Astrocyte (in vitro differentiated cells and primary cell): ENCODE measurements at regions not wholly inside any gene's neighbourhood (a gene's known extent, or its start where the extent isn't known, plus 50 kb on each side); places are given as distances from the start of the nearest gene placed in this dataset.

Experiments
- DNase-seq: peaks from one replicate; pipeline ENCODE4 v3.0.0-alpha.2; 2010; ENCODE audit warnings: low read depth
- FAIRE-seq: peaks from 2 replicates; lab custom pipeline; 2011; peaks lifted over from hg19 to GRCh38; lab: Jason Lieb, UNC
- H2AFZ ChIP-seq: 2 replicates; pipeline ENCODE4 v1.6.0; 2012; ENCODE audit warnings: low read depth, low read length, inconsistent platforms
- H3K27ac ChIP-seq: 2 replicates; pipeline ENCODE4 v1.5.1; 2011; ENCODE audit warnings: low read depth, low read length, inconsistent platforms
- H3K27me3 ChIP-seq: 2 replicates; pipeline ENCODE4 v1.6.0; 2011; ENCODE audit warnings: low read length, inconsistent platforms; ENCODE audit not compliant: insufficient read depth
- H3K36me3 ChIP-seq: 2 replicates; pipeline ENCODE4 v1.5.1; 2011; ENCODE audit warnings: low read length, inconsistent platforms; ENCODE audit not compliant: insufficient read depth
- H3K4me1 ChIP-seq: 2 replicates; pipeline ENCODE4 v1.5.1; 2011; ENCODE audit warnings: low read length, inconsistent platforms; ENCODE audit not compliant: insufficient read depth
- H3K4me2 ChIP-seq: 2 replicates; pipeline ENCODE4 v1.6.0; 2012; ENCODE audit warnings: low read length, inconsistent platforms
- H3K4me3 ChIP-seq: 2 replicates; pipeline ENCODE4 v1.5.1; 2011; ENCODE audit warnings: low read depth, mild to moderate bottlenecking, low read length, inconsistent platforms; ENCODE audit not compliant: insufficient read depth
- H3K79me2 ChIP-seq: 2 replicates; pipeline ENCODE4 v1.6.0; 2012; ENCODE audit warnings: mild to moderate bottlenecking, low read length, inconsistent platforms; ENCODE audit not compliant: insufficient read depth
- H3K9ac ChIP-seq: 2 replicates; pipeline ENCODE4 v1.6.0; 2012; ENCODE audit warnings: mild to moderate bottlenecking, low read length, inconsistent platforms
- H3K9me3 ChIP-seq: 2 replicates; pipeline ENCODE4 v1.5.1; 2012; ENCODE audit warnings: low read depth, mild to moderate bottlenecking, low read length, inconsistent platforms; ENCODE audit not compliant: insufficient read depth
- H4K20me1 ChIP-seq: 2 replicates; pipeline ENCODE4 v1.6.0; 2012; ENCODE audit warnings: low read length, inconsistent platforms; ENCODE audit not compliant: insufficient read depth
- H3K27ac Mint-ChIP-seq: one replicate; pipeline ENCODE4 v1.8.0; 2021; ENCODE audit warnings: mild to moderate bottlenecking, mixed read lengths; ENCODE audit not compliant: unreplicated experiment
- H3K27me3 Mint-ChIP-seq: one replicate; pipeline ENCODE4 v1.8.0; 2021; ENCODE audit warnings: low read depth, mixed read lengths; ENCODE audit not compliant: unreplicated experiment
- H3K36me3 Mint-ChIP-seq: one replicate; pipeline ENCODE4 v1.8.0; 2021; ENCODE audit warnings: low read depth, mixed read lengths; ENCODE audit not compliant: unreplicated experiment
- H3K4me1 Mint-ChIP-seq: one replicate; pipeline ENCODE4 v1.8.0; 2021; ENCODE audit warnings: low read depth, mixed read lengths; ENCODE audit not compliant: unreplicated experiment
- H3K4me3 Mint-ChIP-seq: one replicate; pipeline ENCODE4 v1.8.0; 2021; ENCODE audit warnings: mild to moderate bottlenecking, moderate library complexity, mixed read lengths; ENCODE audit not compliant: unreplicated experiment
- H3K9me3 Mint-ChIP-seq: one replicate; pipeline ENCODE4 v1.8.0; 2021; ENCODE audit warnings: mild to moderate bottlenecking, mixed read lengths; ENCODE audit not compliant: unreplicated experiment
- EZH2 ChIP-seq: IDR thresholded peaks from 2 replicates; pipeline ENCODE4 v1.6.1; 2012; ENCODE audit warnings: mild to moderate bottlenecking, low read length, inconsistent platforms; ENCODE audit not compliant: insufficient read depth
- TF ChIP-seq, protein P1 (sequence below): IDR thresholded peaks from 2 replicates; pipeline ENCODE4 v1.5.1; 2011; ENCODE audit warnings: low read depth, mild to moderate bottlenecking, inconsistent platforms, low read length, moderate library complexity; ENCODE audit not compliant: insufficient read depth

DNA sequence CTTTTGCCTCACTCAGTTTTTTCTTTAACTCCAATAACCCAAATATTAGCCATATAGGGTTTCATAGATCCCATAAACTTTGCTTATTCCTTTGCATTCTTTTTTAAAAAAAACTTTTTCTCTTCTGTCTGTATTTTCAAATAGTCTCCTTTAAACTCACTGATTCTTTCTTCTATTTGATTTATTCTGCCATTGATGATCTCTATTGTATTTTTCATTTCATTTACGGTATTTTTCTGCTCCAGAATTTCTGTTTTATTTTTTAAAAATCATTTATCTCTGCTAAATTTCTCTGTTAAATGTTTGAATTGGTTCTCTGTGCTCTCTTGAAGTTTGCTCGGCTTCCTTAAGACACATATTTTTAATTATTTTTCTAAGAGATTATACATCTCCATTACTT lies 573.3 kb upstream of the MAN1A1 start:
- Histone ChIP-seq H3K9ac (no peak overlapping the region), H3K9me3 (peaks cover 7% of the 10 kb centered on the region), H3K4me2 (no peak overlapping the region), H3K4me3 (no peak overlapping the region), H3K27ac (no peak overlapping the region), H3K27me3 (no peaks in the 10 kb centered on the region), H2AFZ (no peak overlapping the region), H3K36me3 (no peaks in the 10 kb centered on the region), H3K4me1 (no peaks in the 10 kb centered on the region), H3K79me2 (no peaks in the 10 kb centered on the region), H4K20me1 (no peaks in the 10 kb centered on the region)
- no peak overlapping the region for H3K4me3 Mint-ChIP-seq
- no peak for TF ChIP-seq EZH2
- TF ChIP-seq, protein P1, sequence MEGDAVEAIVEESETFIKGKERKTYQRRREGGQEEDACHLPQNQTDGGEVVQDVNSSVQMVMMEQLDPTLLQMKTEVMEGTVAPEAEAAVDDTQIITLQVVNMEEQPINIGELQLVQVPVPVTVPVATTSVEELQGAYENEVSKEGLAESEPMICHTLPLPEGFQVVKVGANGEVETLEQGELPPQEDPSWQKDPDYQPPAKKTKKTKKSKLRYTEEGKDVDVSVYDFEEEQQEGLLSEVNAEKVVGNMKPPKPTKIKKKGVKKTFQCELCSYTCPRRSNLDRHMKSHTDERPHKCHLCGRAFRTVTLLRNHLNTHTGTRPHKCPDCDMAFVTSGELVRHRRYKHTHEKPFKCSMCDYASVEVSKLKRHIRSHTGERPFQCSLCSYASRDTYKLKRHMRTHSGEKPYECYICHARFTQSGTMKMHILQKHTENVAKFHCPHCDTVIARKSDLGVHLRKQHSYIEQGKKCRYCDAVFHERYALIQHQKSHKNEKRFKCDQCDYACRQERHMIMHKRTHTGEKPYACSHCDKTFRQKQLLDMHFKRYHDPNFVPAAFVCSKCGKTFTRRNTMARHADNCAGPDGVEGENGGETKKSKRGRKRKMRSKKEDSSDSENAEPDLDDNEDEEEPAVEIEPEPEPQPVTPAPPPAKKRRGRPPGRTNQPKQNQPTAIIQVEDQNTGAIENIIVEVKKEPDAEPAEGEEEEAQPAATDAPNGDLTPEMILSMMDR, result no peak
- no peaks in the 10 kb centered on the region for H3K36me3 Mint-ChIP-seq
- H3K9me3 Mint-ChIP-seq, result peaks cover 30% of the 10 kb centered on the region
- no peaks in the 10 kb centered on the region for H3K27me3 Mint-ChIP-seq
- FAIRE-seq (no peak), DNase-seq (no peak)
- no peak overlapping the region for H3K27ac Mint-ChIP-seq
- H3K4me1 Mint-ChIP-seq, result no peaks in the 10 kb centered on the region

DNA sequence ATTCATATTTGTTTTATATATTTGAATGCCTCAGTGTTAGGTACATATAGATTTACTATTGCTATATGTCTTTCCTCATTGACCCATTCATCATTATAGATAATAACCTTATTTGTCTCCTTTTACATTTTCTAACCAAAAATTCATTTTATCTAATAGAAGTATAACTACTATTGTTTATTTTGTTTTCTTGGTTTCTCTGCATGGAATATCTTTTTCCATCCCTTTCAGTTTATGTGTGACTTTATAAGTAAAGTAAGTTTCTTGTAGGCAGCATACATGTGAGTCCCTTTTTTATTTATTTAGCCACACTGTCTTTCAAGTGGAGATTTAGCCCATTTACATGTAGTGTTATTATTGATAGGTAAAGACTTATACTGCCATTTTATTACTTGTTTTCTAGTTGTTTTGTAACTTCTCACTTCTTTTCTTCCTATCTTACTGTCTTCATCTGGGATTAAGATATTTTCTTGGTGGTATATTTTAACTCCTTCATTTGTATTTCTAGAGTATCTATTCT lies 572.0 kb upstream of the MAN1A1 start:
- DNase-seq (no peak), FAIRE-seq (no peak)
- Histone ChIP-seq H3K36me3 (no peaks in the 10 kb centered on the region), H3K9me3 (peaks cover 7% of the 10 kb centered on the region), H3K4me1 (no peaks in the 10 kb centered on the region), H3K27ac (no peak overlapping the region), H4K20me1 (no peaks in the 10 kb centered on the region), H3K4me3 (no peak overlapping the region), H2AFZ (no peak overlapping the region), H3K9ac (no peak overlapping the region), H3K79me2 (no peaks in the 10 kb centered on the region), H3K27me3 (no peaks in the 10 kb centered on the region), H3K4me2 (no peak overlapping the region)
- peaks cover 30% of the 10 kb centered on the region for H3K9me3 Mint-ChIP-seq
- no peak overlapping the region for H3K4me3 Mint-ChIP-seq
- no peaks in the 10 kb centered on the region for H3K36me3 Mint-ChIP-seq
- no peak overlapping the region for H3K27ac Mint-ChIP-seq
- TF ChIP-seq EZH2, result no peak
- TF ChIP-seq, protein P1, result no peak
- no peaks in the 10 kb centered on the region for H3K4me1 Mint-ChIP-seq
- no peaks in the 10 kb centered on the region for H3K27me3 Mint-ChIP-seq

DNA sequence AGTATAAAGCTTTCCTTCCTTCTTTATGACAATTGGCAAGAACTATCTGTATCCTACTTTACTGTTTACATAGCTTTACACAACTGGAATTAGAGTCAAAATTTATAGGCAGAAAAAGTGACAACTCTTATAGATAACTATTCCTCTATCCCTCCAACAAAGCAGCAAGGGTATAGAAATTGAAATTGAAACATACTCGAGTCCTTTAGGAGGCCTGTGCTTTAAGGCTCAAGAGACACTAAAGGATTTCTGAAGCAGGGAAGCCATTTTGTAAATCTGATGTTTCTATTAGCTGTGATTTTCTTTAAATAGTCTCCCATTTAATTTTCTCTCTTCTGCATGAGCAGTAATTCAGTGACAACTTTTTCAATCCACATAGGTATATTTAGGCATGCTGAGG lies 567.6 kb upstream of the MAN1A1 start:
- no peak overlapping the region for H3K27ac Mint-ChIP-seq
- Histone ChIP-seq H3K27me3 (no peaks in the 10 kb centered on the region), H3K4me3 (no peak overlapping the region), H3K9ac (no peak overlapping the region), H3K79me2 (no peaks in the 10 kb centered on the region), H3K9me3 (no peaks in the 10 kb centered on the region), H2AFZ (no peak overlapping the region), H3K36me3 (no peaks in the 10 kb centered on the region), H3K4me1 (no peaks in the 10 kb centered on the region), H3K4me2 (no peak overlapping the region), H4K20me1 (no peaks in the 10 kb centered on the region), H3K27ac (no peak overlapping the region)
- no peaks in the 10 kb centered on the region for H3K27me3 Mint-ChIP-seq
- H3K36me3 Mint-ChIP-seq, result no peaks in the 10 kb centered on the region
- peaks cover 9% of the 10 kb centered on the region for H3K9me3 Mint-ChIP-seq
- H3K4me3 Mint-ChIP-seq, result no peak overlapping the region
- no peak for DNase-seq
- no peak for FAIRE-seq
- TF ChIP-seq, protein P1, result no peak
- no peaks in the 10 kb centered on the region for H3K4me1 Mint-ChIP-seq
